B cell (primary cell): ENCODE measurements at regions not wholly inside any gene's neighbourhood (a gene's known extent, or its start where the extent isn't known, plus 50 kb on each side); places are given as distances from the start of the nearest gene placed in this dataset.

Experiments
- ATAC-seq: fragments of 200-7000 bp; cut with Tn5 transposase; one replicate; pipeline ENCODE4 v1.10.0; 2021; ENCODE audit warnings: low read depth, mild to moderate bottlenecking, moderate number of reproducible peaks, moderate library complexity
- CTCF ChIA-PET: fragments of 350-600 bp; sonication (Branson Sonifier 250); formaldehyde crosslinking; loops from one replicate; lab custom pipeline; 2021; ENCODE audit warnings: antibody characterized with exemption, inconsistent platforms; lab: Charles Lee
- POLR2A ChIA-PET: fragments of 350-600 bp; sonication (Branson Sonifier 250); formaldehyde crosslinking; loops from one replicate; lab custom pipeline; 2021; ENCODE audit warnings: antibody characterized with exemption; lab: Charles Lee
- DNase-seq: peaks from one replicate; pipeline ENCODE4 v3.0.0; 2013
- H2AFZ ChIP-seq: 2 replicates; pipeline ENCODE4 v1.6.1; 2012; ENCODE audit warnings: mild to moderate bottlenecking, low read depth, low read length; ENCODE audit not compliant: insufficient read depth, poor library complexity, severe bottlenecking
- H3K27ac ChIP-seq, 2 donors: 1 replicate in 1 of 2; 2 replicates in 1 of 2; pipeline ENCODE4 v1.5.1; 2012 to 2013; ENCODE audit warnings: low read length in 2 of 2, mild to moderate bottlenecking in 2 of 2, moderate library complexity in 1 of 2
- H3K27me3 ChIP-seq, 4 experiments: fragments of 200-600 bp in 1 of 4; sonication (generic) in 1 of 4; replicated peaks in 1 of 4; 1 replicate in 2 of 4; 2 replicates in 2 of 4; pipeline versions ENCODE4 v1.6.1 to v1.7.0; 2013 to 2016; ENCODE audit warnings: low read length in 3 of 4, mild to moderate bottlenecking in 2 of 4, mixed read lengths in 1 of 4, moderate library complexity in 1 of 4; ENCODE audit not compliant: insufficient read depth in 4 of 4, control insufficient read depth in 3 of 4; ENCODE audit errors: control extremely low read depth in 1 of 4
- H3K36me3 ChIP-seq, 2 experiments: replicated peaks in 1 of 2; 1 replicate in 1 of 2; 2 replicates in 1 of 2; pipeline versions ENCODE4 v1.6.1 to v1.7.1; 2013; ENCODE audit warnings: low read length in 1 of 2; ENCODE audit not compliant: insufficient read depth in 2 of 2, control insufficient read depth in 1 of 2; ENCODE audit errors: control extremely low read depth in 1 of 2, extremely low read depth in 1 of 2
- H3K4me1 ChIP-seq, 2 donors: fragments of 200-600 bp in 1 of 2; sonication (generic) in 1 of 2; 1 replicate in 1 of 2; 2 replicates in 1 of 2; pipeline versions ENCODE4 v1.5.1 to v1.6.1; 2013 to 2017; ENCODE audit warnings: low read length in 2 of 2; ENCODE audit not compliant: control insufficient read depth in 2 of 2, insufficient read depth in 2 of 2
- H3K4me2 ChIP-seq: replicated peaks from 2 replicates; pipeline ENCODE3; 2012; ENCODE audit warnings: mild to moderate bottlenecking, low read depth, low read length; ENCODE audit not compliant: poor library complexity, severe bottlenecking
- H3K4me3 ChIP-seq, 5 experiments: fragments of 200-600 bp in 1 of 5; sonication (generic) in 1 of 5; 1 replicate in 3 of 5; 2 replicates in 2 of 5; pipeline versions ENCODE4 v1.5.1 to v1.7.0; 2011 to 2016; ENCODE audit warnings: low read length in 4 of 5, mild to moderate bottlenecking in 4 of 5, low read depth in 2 of 5, control low read depth in 1 of 5, moderate library complexity in 1 of 5; ENCODE audit not compliant: insufficient read depth in 1 of 5; ENCODE audit errors: control extremely low read depth in 1 of 5, extremely low read depth in 1 of 5
- H3K79me2 ChIP-seq: fragments of 200-600 bp; sonication (generic); one replicate; pipeline ENCODE4 v1.6.0; 2016; ENCODE audit warnings: low read length; ENCODE audit not compliant: control insufficient read depth, insufficient read depth
- H3K9ac ChIP-seq: fragments of 200-600 bp; sonication (generic); 2 replicates; pipeline ENCODE4 v1.6.1; 2017; ENCODE audit warnings: mild to moderate bottlenecking, low read length, moderate library complexity
- H3K9me3 ChIP-seq, 3 donors: one replicate each; pipeline versions ENCODE4 v1.6.1 to v1.7.1; 2013; ENCODE audit warnings: low read length in 2 of 3; ENCODE audit not compliant: control insufficient read depth in 2 of 3, insufficient read depth in 1 of 3; ENCODE audit errors: control extremely low read depth in 1 of 3
- H4K20me1 ChIP-seq: 2 replicates; pipeline ENCODE4 v1.6.0; 2012; ENCODE audit warnings: mild to moderate bottlenecking, low read length; ENCODE audit not compliant: insufficient read depth, control insufficient read depth, poor library complexity, severe bottlenecking
- H3K27ac Mint-ChIP-seq: one replicate; pipeline ENCODE4 v1.8.0; 2021; ENCODE audit warnings: mixed read lengths
- H3K27me3 Mint-ChIP-seq: one replicate; pipeline ENCODE4 v1.8.0; 2021; ENCODE audit warnings: mixed read lengths
- H3K4me1 Mint-ChIP-seq: one replicate; pipeline ENCODE4 v1.8.0; 2021; ENCODE audit warnings: mixed read lengths
- H3K4me3 Mint-ChIP-seq: one replicate; pipeline ENCODE4 v1.8.0; 2021; ENCODE audit warnings: mixed read lengths
- H3K9me3 Mint-ChIP-seq: one replicate; pipeline ENCODE4 v1.8.0; 2022; ENCODE audit warnings: mixed read lengths; ENCODE audit not compliant: insufficient read depth
- EZH2 ChIP-seq: IDR thresholded peaks from 2 replicates; pipeline ENCODE4 v1.6.1; 2012; ENCODE audit warnings: borderline replicate concordance, low read depth, mild to moderate bottlenecking, moderate library complexity, low read length; ENCODE audit not compliant: insufficient read depth, poor library complexity, severe bottlenecking
- WGBS: methylation state at CpG from one replicate; pipeline ENCODE4 v1.1.5; 2013; ENCODE audit warnings: missing lambda C conversion rate; ENCODE audit not compliant: insufficient coverage; 5-methylcytosine and 5-hydroxymethylcytosine counted together
- intact Hi-C: fragments of 100-400 bp; cut with micrococcal nuclease; formaldehyde crosslinking; loops from one replicate; pipeline ENCODE4 v1.10.0; 2022
- TF ChIP-seq, protein P1 (sequence below): fragments of 200-600 bp; IDR thresholded peaks from one replicate; pipeline ENCODE4 v1.8.0; 2022; ENCODE audit warnings: antibody characterized with exemption, mild to moderate bottlenecking

DNA sequence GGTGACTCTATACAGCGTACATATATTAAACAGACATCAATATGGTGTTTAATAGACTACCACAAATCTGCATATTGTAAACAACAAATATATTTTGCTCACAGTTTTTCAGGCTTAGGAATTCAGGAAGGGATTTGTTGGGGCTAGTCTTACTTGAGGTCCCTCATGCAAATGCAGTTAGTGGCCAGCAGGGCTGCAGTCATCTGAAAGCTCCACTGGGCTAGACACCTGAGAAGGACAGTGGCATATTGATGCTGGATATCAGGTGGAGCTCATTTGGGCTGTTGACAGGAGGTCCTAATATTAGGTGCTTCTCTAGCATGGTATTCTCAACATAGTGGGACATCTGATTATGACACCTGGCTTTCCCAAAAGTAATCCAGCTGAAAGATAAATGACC, 493.8 kb upstream of the PABPC4L start:
- no CpG with 5 or more reads among the region's 1 CpG for WGBS
- DNase-seq (no peak), ATAC-seq (no peak)
- Histone ChIP-seq H3K79me2 (no peaks in the 10 kb centered on the region), H3K4me1 (no peaks in the 10 kb centered on the region), H2AFZ (no peak overlapping the region), H3K9ac (no peak overlapping the region), H3K4me3 (no peak overlapping the region), H3K4me2 (no peak overlapping the region), H3K27me3 (no peaks in the 10 kb centered on the region), H3K36me3 (no peaks in the 10 kb centered on the region), H3K9me3 (peaks cover 0 to 2% (median 0%) of the 10 kb centered on the region in 3 donors), H3K27ac (no peak overlapping the region), H4K20me1 (no peaks in the 10 kb centered on the region)
- Mint-ChIP-seq H3K27me3 (no peaks in the 10 kb centered on the region), H3K4me3 (no peak overlapping the region), H3K9me3 (peaks cover 6% of the 10 kb centered on the region), H3K4me1 (no peaks in the 10 kb centered on the region), H3K27ac (no peak overlapping the region)
- TF ChIP-seq, protein P1, sequence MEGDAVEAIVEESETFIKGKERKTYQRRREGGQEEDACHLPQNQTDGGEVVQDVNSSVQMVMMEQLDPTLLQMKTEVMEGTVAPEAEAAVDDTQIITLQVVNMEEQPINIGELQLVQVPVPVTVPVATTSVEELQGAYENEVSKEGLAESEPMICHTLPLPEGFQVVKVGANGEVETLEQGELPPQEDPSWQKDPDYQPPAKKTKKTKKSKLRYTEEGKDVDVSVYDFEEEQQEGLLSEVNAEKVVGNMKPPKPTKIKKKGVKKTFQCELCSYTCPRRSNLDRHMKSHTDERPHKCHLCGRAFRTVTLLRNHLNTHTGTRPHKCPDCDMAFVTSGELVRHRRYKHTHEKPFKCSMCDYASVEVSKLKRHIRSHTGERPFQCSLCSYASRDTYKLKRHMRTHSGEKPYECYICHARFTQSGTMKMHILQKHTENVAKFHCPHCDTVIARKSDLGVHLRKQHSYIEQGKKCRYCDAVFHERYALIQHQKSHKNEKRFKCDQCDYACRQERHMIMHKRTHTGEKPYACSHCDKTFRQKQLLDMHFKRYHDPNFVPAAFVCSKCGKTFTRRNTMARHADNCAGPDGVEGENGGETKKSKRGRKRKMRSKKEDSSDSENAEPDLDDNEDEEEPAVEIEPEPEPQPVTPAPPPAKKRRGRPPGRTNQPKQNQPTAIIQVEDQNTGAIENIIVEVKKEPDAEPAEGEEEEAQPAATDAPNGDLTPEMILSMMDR: no peak
- TF ChIP-seq EZH2: no peak
- ChIA-PET CTCF (no interaction called here), POLR2A (no interaction called here)
- intact Hi-C loops: no loop called here

GRCh38 chr4:134691915-134692314, 490.3 kb upstream of the PABPC4L start:
- Mint-ChIP-seq H3K4me3 (no peak overlapping the region), H3K27me3 (no peaks in the 10 kb centered on the region), H3K27ac (no peak overlapping the region), H3K9me3 (peaks cover 4% of the 10 kb centered on the region), H3K4me1 (no peaks in the 10 kb centered on the region)
- ChIA-PET POLR2A (no interaction called here), CTCF (no interaction called here)
- intact Hi-C loops: no loop called here
- peaks cover 0 to 7% (median 2%) of the 10 kb centered on the region in 3 donors for H3K9me3 ChIP-seq
- H3K27me3 ChIP-seq: no peaks in the 10 kb centered on the region
- no peak overlapping the region for H2AFZ ChIP-seq
- H3K36me3 ChIP-seq: no peaks in the 10 kb centered on the region
- no peak overlapping the region for H3K4me2 ChIP-seq
- TF ChIP-seq, protein P1: no peak
- no peak for TF ChIP-seq EZH2
- no peaks in the 10 kb centered on the region for H3K4me1 ChIP-seq
- H3K9ac ChIP-seq: no peak overlapping the region
- H3K27ac ChIP-seq: no peak overlapping the region
- no peaks in the 10 kb centered on the region for H3K79me2 ChIP-seq
- WGBS: no CpG with 5 or more reads among the region's 2 CpGs
- no peak overlapping the region for H3K4me3 ChIP-seq
- no peaks in the 10 kb centered on the region for H4K20me1 ChIP-seq
- DNase-seq (no peak), ATAC-seq (no peak)
